Renal cortex interstitium (tissue), 11 donors: ENCODE measurements at regions not wholly inside any gene's neighbourhood (a gene's known extent, or its start where the extent isn't known, plus 50 kb on each side); places are given as distances from the start of the nearest gene placed in this dataset.

Source experiments
- DNase-seq, 11 donors: peaks; one replicate each; pipeline ENCODE4 v3.0.0-alpha.2; 2013; ENCODE audit warnings: low read depth in 9 of 11, low spot score in 4 of 11; ENCODE audit errors: extremely low read depth in 1 of 11

GRCh38 chr2:4515871-4516761 is 812.7 kb downstream of the DCDC2C start:
- no peak for DNase-seq

DNA sequence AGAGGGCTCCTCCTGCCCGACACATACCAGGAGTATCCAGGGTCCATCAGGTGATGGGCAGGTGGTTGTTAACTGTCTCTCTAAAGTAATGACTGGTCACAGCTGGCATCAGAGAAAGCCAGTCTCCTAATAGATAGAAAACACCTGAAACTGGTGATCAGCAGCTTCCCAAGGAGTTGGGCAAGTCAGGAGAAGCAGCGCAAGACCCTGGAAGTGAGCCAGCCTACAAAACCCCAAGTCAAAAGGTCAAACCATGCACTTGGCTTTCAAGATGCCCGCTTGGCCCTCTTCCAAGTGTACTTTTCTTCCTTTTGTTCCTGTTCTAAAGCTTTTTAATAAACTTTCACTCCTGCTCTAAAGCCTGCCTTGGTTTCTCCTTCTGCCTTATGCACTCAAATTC is 815.2 kb downstream of the DCDC2C start:
- DNase-seq = no peak

- no peak for DNase-seq
Observed at GRCh38 chr2:4522498-4523421, 819.4 kb downstream of the DCDC2C start.

GRCh38 chr2:4527416-4527815 is 824.0 kb downstream of the DCDC2C start:
- no peak for DNase-seq

GRCh38 chr2:4528246-4528645 is 824.9 kb downstream of the DCDC2C start:
- DNase-seq = no peak

GRCh38 chr2:4528773-4529172 is 825.4 kb downstream of the DCDC2C start:
- DNase-seq = no peak

GRCh38 chr2:4529738-4530137 is 826.4 kb downstream of the DCDC2C start:
- no peak for DNase-seq

GRCh38 chr2:4530231-4530630 is 826.9 kb downstream of the DCDC2C start:
- no peak for DNase-seq

- no peak for DNase-seq
Observed at GRCh38 chr2:4533806-4534205, 830.4 kb downstream of the DCDC2C start.

DNA sequence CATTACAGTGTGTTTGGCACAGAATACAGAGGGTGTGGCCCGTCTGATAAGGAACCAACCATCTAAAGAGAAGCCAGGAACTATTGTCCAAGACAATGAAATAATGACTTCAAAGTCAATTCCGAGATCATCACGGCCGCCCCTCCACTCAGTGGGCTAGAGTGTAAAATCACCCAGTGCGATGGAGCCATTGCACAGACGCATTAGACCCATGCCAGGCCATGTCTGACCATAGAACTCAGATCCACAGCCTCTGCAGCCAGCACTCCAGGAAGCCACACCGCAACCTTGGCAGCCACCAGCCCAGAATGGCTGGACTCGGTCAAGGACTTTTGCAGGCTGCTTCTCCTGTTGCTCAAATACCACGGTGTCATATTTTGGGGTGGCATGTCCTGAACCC is 835.7 kb downstream of the DCDC2C start:
- no peak for DNase-seq

- peak in 5 of 11 donors; percentile 2 to 25 (median 13) for DNase-seq
Observed at GRCh38 chr2:4549666-4550210, 846.4 kb downstream of the DCDC2C start.

DNA sequence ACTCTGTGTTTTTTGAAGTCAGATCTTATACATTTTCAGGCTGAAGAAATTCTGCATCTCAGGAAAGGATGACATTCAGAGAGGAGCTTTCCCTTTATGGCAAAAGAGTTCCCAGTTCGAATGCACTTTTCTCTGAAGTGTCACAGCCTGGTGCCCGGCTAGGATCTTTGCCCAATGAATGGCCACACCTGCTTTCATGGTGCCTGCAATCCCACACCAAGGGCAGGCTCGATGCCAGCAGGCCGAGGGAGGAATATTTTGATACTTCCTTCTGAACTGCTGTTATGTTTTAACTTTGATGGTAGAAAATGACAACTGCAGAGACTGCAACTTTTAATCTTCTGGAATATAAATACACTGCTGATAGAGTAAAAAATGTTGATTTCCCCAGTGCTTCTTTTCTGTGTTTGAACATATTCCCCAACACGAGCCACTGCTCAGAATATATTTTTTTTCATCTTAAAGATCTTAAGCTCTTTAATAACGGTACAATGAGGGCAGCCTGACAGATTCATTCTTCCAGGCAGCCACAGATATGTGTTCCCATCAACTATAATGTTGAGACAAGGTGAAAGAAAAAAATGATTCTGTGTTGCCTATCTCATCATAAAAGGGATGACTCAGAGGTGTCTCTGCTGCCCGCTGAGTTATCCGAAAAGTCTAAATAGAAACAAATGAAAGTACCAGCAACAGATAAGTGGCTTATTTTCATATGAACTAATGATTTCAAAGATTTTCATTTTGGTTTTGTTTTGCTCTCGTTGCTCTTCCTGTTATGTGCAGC is 848.5 kb downstream of the DCDC2C start:
- DNase-seq = no peak

DNA sequence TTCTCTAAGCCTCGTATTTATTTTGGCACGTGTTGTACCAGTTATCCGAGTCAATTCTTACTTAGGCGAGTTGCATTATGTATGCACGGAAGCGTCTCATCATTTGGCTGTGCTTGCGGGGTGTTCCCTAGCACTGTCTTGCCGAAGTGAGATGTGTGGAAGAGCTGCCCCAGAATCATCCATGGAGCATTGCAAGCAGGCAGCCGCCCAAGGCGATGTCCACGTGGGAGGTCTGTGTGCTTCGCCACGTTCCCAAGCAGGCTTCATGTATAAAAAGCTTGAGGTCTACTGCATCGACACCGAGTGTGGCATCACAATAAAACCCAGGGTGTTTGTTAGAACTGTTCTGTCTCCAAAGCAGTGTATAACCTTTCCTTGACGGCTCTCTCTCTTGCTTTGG is 849.9 kb downstream of the DCDC2C start:
- DNase-seq = peak in 2 of 11 donors; percentile 0 to 2

DNA sequence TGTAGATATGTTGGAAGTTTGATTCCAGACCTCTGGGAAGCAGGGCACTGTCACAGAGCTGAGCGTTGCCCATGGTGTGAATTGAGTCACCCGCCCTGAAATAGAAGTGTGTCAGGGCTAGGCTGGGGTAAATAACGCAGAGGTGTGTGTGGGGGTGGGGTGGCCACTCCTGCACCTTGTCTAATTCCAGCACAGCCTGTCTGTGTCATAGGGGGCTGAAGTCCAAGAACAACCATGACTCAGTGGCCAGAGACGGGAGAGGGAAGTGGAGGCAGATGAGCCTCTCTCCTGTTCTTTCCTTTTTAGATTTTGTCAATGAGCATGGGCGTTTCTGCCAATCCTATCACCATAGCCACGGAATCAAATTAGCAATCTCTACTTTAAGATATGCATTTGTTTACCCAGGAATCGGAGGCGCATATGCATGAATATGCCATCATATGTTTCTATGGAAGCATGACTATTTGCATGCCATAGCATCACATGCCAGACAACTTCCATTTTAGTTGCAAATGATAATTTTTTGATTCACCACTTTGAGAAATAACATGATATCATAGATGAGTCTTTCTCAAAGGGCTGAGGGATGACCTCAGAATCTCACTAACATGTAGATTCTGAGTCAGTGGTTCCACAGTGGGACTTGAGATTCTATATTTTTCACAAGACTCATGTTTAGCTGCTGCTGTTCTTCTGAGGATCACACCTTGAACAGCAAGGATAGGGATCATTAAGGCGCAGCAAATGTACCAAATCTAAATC is 852.9 kb downstream of the DCDC2C start:
- no peak for DNase-seq

GRCh38 chr2:4561196-4561595 is 857.8 kb downstream of the DCDC2C start:
- no peak for DNase-seq

GRCh38 chr2:4576075-4576474 is 872.7 kb downstream of the DCDC2C start:
- DNase-seq = no peak

DNA sequence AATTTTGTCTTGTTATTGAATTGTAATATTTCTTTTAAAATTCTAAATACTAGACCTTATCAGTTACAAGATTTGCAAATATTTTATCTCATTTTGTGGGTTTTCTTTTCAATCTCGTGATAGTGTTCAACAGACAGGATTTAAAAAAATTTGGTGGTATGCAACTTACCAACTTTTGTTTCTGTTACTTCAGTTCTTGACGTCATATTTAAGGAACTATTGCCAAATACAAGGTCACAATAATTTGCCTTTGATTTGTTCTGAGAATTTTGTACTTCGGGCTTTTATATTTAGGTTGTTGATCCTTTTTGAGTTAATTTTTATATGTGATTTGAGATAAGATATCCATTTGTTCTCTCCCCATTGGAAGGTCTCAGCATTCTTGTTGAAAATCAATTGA is 876.6 kb downstream of the DCDC2C start:
- DNase-seq = no peak

DNA sequence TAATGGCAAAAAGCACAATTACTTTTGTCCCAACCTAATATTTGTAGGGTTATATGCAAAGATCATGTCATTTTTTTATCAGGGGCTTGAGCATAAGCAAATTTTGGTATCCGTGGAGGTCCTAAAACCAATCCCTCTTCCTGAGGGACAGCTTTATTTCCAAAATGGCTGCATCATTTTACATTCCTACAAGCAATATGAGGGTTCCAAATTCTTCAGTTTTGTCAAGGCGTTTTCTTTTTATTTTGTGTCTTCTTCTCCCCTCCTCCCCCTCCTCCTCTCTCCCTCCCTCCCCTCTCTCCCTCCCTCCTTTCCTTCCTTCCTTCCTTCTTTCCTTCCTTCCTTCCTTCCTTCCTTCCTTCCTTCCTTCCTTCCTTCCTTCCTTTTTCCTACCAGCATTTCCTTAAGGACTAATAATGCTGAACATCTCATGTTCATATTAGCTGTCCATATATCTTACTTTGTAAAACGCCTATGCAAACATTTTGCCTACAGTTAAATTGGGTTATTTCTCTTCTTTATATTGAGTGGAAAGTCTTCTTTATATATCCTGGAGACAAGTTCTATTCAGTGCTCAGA is 881.8 kb downstream of the DCDC2C start:
- DNase-seq = no peak
